8988T (cell line): ENCODE measurements at regions not wholly inside any gene's neighbourhood (a gene's known extent, or its start where the extent isn't known, plus 50 kb on each side); places are given as distances from the start of the nearest gene placed in this dataset.
A peak's percentile ranks its signal among the peaks of the same experiment; 100 is the strongest.
"Not testable (repeated sequence)": the region's sequence is repeated elsewhere in the genome, so short reads cannot be mapped to it uniquely, and the experiment has no call there.

Source experiments
- DNase-seq: peaks from one replicate; pipeline ENCODE4 v3.0.0; 2011

GRCh38 chr4:82301390-82301789 is 72.4 kb downstream of the HNRNPD start:
- not testable (repeated sequence) for DNase-seq

- no peak for DNase-seq
Measured at GRCh38 chr4:82293304-82293703, 80.5 kb downstream of the HNRNPD start.

DNA sequence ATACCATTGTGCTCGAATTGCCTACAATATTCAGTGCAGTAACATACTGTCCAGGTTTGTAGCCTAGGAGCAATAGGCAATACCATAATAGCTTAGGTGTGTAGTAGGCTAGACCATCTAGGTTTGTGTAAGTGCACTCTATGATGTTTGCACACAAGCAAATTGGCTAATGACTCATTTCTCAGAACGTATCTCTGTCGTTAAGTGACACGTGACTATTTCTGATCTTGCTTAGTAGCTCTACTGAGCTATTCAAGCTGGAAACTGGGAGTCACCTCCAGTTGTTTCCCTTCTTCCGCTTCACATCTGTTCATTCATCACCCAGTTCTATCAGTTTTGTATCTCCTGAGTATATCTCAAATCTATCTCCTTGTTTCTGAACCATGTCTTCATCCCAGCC is 86.1 kb downstream of the HNRNPD start:
- DNase-seq, result no peak

- peak; percentile 45 for DNase-seq
Measured at GRCh38 chr4:82284858-82285805, 88.7 kb downstream of the HNRNPD start.

DNA sequence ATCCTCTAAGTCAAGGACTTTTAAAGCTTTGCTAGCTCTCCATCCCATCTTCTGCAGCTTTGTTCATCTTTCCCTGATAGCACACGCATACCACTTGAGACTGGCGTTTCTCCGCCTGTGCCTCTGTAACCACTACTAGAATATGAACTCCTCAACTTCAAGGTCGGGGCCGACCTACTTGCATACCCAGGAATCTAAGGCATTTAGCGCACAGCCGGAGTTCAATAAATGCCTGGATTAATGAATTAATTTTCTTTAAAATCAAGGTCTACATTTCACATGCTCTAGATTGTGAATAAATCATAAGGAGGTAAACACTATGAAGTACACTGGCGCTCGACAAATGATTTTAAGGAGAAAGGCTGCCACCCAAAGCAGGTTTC is 89.3 kb downstream of the HNRNPD start:
- DNase-seq, result no peak

DNA sequence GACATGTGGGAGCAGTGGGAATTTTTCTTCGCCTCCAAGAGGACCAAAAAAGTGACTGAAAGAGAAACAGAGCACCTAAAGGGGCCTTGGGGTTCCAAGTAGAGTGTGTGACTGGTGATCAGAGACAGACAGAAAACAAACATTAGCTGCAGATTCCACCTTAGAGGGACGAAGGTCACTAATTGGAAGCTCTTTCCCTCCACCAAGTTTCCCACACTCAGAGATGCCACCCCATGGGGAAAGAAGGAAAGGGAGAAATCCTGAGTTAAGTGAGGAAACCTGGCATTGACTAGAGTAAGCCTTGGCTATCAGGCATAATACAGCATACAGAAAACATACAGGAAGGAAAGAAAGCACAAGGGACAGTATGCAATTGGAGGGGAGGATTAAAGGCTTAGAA is 90.9 kb downstream of the HNRNPD start:
- no peak for DNase-seq

DNA sequence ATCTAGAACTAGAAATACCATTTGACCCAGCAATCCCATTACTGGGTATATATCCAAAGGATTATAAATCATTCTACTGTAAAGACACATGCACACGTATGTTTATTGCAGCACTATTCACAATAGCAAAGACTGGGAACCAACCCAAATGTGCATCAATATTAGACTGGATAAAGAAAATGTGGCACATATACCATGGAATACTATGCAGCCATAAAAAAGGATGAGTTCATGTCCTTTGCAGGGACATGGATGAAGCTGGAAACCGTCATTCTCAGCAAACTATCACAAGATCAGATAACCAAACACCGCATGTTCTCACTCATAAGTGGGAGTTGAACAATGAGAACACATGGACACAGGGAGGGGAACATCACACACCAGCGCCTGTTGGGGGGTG is 94.2 kb downstream of the HNRNPD start:
- DNase-seq, result not testable (repeated sequence)

- no peak for DNase-seq
Measured at GRCh38 chr4:82276332-82276640, 97.5 kb downstream of the HNRNPD start.

- no peak for DNase-seq
Measured at GRCh38 chr4:82275431-82276331, 98.1 kb downstream of the HNRNPD start.

- DNase-seq, result not testable (repeated sequence)
Measured at GRCh38 chr4:82274700-82275099, 99.1 kb downstream of the HNRNPD start.

- not testable (repeated sequence) for DNase-seq
Measured at GRCh38 chr4:82272523-82272922, 101.3 kb downstream of the HNRNPD start.

- not testable (repeated sequence) for DNase-seq
Measured at GRCh38 chr4:82271915-82272480, 101.8 kb downstream of the HNRNPD start.

DNA sequence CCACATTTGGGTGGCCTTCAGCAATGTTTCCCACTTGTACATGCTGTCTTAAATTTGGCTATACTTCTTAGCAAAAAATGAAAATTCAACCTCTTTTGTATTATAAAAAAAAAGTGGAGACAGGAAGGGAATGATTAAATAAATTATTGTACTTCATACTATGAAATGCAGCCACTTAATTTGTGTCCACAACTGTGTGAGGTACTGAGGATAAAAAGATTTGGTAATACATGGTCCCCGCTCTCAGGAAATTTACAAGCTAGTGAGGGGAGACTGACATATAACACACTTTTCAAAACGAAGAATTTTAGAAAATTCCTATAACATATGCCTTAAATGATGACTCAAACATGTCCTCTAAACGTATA is 105.0 kb downstream of the HNRNPD start:
- no peak for DNase-seq

GRCh38 chr4:82268050-82268825 is 105.6 kb downstream of the HNRNPD start:
- DNase-seq, result no peak

DNA sequence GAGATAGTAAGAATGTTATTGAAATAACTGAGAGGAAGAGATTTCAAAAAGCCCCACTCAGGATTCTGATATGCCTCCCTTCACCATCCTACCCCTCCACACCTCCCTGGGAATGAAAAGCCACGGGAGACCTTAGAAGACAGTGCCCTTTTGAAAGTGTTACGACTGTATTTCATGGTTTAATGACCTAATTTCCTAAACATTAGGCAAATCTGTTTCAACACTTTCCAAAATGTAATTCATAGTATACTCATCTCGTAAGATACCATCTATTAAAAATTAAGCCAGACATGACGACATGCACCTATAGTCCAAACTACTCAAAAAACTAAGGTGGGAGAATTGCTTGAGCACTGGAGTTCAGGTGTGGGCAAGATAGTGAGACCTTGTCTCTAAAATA is 106.3 kb downstream of the HNRNPD start:
- no peak for DNase-seq

GRCh38 chr4:82266345-82266744 is 107.4 kb downstream of the HNRNPD start:
- no peak for DNase-seq

DNA sequence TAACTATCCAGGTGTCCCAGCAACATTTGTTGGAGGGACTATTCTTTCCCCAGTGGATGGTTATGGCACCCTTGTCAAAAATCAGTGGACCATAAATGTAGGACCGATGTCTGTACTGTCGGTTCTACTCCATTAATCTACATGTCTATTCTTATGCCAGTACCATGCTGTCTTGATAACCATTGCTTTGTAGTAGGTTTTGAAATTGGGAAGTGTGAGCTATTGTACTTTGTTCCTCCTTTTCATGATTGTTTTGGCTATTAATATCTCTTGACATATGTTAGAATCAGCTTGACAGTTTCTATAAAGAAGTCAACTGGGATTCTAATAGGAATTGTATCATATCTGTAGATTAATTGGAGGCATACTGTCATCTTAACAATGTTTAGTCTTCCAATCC is 112.7 kb downstream of the HNRNPD start:
- no peak for DNase-seq

GRCh38 chr4:82260632-82261031 is 113.2 kb downstream of the HNRNPD start:
- DNase-seq, result no peak

DNA sequence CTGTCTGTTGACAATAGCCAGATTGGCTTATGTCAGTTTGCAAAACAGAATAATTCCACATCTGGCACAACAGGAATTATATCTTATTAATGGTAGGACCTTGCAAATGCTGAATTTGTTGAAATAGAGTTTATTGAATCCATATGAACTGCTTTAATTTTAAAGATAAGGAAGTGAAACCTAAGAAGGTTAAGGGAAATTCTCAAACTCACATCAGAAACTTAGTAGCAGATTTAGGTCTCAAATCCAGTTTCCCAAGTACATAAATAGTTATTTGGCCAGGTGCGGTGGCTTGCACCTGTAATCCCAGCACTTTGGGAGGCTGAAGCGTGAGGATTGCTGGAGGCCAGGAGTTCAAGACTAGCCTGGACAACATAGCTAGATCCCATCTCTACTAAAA is 117.1 kb downstream of the HNRNPD start:
- no peak for DNase-seq

DNA sequence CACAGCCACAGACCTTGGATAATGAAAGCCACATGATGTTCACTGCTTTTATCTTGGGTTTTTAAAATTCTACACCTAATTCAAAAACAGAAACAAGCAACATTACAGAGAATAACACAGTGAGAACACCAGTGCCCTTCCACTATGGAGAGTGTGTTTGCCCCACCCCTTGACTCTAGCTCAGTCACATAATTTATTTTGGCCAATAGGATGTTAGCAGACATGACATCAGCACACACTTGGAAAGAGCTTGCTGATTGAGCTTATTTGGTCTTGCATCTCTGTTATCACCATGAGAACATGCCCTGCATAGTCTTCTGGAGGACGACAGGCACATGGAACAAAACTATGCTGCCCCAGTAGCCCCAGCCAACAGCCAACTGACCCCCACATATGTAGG is 118.1 kb downstream of the HNRNPD start:
- no peak for DNase-seq

DNA sequence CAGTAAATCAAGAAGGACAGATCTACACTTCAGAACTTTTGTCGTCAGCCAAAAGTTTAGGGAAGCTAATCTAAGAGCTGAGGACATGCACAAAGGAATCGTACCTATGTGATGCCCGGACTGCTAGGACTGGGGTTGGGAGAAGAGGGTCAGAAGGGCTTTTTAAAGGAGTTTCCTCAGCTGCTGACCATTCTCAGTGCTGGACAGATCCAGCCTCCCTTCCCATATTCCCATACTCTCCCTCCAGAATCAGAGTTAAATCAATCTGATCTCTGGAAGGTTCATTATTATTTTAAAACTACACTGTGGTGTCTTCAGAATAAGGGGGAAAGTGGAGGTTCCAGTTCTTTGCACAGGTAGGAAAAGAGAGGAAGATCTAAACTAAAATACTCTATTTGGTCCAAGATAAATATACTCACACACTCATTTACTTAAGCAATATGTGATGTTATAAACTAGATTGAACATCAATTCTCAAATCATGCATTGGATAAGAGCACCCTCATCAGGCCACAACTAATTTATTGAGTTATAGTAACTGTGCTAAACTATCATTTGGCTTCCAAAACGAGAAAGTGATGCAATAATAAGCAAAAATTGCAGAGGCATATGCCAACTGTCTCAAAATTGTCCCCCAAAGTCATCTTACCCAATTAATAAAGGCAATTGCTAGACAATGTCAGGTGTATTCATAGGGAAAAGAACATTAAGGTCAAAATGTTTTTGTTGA is 124.7 kb downstream of the HNRNPD start:
- DNase-seq, result no peak

GRCh38 chr4:82247629-82248028 is 126.2 kb downstream of the HNRNPD start:
- DNase-seq, result no peak
